Cardiac fibroblast (primary cell): ENCODE measurements at regions not wholly inside any gene's neighbourhood (a gene's known extent, or its start where the extent isn't known, plus 50 kb on each side); places are given as distances from the start of the nearest gene placed in this dataset.
A peak's percentile ranks its signal among the peaks of the same experiment; 100 is the strongest.

Experiments
- DNase-seq, 2 donors: peaks; one replicate each; pipeline versions ENCODE4 v3.0.0 to v3.0.0-alpha.2; 2010; ENCODE audit warnings: low read depth in 2 of 2
- H3K4me3 ChIP-seq, 2 donors: replicated peaks in 1 of 2; 1 replicate in 1 of 2; 2 replicates in 1 of 2; pipeline ENCODE4 v1.5.1; 2011; ENCODE audit warnings: low read depth in 2 of 2, low read length in 2 of 2, mild to moderate bottlenecking in 2 of 2, moderate library complexity in 1 of 2
- TF ChIP-seq, protein P1 (sequence below): IDR thresholded peaks from one replicate; pipeline ENCODE4 v1.5.1; 2011; ENCODE audit warnings: low read depth, mild to moderate bottlenecking, low read length, inconsistent platforms

- H3K4me3 ChIP-seq = no peak overlapping the region
- TF ChIP-seq, protein P1, sequence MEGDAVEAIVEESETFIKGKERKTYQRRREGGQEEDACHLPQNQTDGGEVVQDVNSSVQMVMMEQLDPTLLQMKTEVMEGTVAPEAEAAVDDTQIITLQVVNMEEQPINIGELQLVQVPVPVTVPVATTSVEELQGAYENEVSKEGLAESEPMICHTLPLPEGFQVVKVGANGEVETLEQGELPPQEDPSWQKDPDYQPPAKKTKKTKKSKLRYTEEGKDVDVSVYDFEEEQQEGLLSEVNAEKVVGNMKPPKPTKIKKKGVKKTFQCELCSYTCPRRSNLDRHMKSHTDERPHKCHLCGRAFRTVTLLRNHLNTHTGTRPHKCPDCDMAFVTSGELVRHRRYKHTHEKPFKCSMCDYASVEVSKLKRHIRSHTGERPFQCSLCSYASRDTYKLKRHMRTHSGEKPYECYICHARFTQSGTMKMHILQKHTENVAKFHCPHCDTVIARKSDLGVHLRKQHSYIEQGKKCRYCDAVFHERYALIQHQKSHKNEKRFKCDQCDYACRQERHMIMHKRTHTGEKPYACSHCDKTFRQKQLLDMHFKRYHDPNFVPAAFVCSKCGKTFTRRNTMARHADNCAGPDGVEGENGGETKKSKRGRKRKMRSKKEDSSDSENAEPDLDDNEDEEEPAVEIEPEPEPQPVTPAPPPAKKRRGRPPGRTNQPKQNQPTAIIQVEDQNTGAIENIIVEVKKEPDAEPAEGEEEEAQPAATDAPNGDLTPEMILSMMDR = no peak
- DNase-seq = no peak
These were observed 154.1 kb downstream of the VAPA start for GRCh38 chr18:10067670-10068659.

DNA sequence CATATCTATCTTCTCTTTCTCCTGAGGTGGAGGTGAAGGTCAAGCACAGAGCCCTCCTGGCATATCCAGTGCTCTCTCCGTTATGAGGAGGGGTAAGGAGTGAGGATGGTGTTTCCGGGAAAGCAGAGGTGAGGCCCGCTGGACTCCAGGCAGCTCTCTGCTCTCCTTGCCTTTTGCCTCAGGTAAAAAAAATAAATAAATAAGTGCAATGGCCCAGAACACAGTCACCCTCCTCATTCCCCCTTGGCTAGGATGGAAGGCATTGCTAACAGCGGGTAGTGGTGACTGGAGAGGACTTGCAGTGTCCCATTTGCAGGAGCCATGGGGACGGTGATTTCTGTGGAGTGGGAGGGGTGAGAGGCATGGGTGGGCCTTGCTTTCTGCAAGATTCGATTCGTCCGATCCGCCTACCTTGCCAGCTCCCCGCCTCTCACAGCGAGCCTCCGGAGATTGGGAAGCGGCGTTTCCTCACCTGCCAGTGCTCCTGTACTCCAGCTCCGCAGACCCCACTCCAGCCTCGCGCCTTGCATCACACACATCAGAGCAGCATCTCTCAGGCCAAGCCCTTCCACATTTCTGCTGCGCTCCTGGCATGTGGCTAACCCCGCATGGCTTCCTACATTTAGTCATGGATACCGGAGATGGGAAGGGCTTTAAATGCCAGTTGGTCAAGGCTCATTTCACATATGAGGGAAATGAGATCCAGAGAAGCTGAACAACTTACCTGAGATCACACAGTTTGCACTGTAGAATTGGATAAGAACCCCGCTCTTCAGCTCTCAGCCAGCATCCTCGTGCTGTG, 155.2 kb downstream of the VAPA start:
- TF ChIP-seq, protein P1 = no peak
- no peak for DNase-seq
- H3K4me3 ChIP-seq = no peak overlapping the region

DNA sequence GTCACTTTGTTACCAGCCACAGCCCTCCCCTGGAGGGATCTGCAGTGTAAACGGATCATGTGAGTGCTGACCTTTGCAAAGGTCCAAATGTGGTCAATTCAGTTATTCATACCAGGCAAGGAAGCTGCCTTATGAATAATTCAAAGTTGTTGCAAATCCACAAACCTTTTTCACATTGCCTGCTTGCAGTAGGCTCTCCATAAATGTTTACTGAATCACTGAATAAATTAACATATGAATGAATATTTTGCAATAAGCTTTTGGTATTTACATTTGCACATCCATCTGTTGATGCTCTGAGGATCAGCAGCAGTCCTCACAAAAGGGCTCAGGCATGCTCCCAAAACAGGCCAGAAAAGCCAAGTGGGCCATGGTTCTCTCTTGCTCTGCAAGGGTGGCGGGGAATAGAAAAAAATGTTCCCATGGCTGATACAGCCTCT, 156.8 kb downstream of the VAPA start:
- H3K4me3 ChIP-seq = no peak overlapping the region
- TF ChIP-seq, protein P1 = no peak
- peak in 1 of 2 donors; percentile 15 for DNase-seq

GRCh38 chr18:10072671-10073175, 158.9 kb downstream of the VAPA start:
- DNase-seq = peak; percentile 31 to 76
- no peak overlapping the region for H3K4me3 ChIP-seq
- TF ChIP-seq, protein P1 = no peak

GRCh38 chr18:10074110-10074509, 160.3 kb downstream of the VAPA start:
- no peak for DNase-seq
- TF ChIP-seq, protein P1 = no peak
- H3K4me3 ChIP-seq = no peak overlapping the region

DNA sequence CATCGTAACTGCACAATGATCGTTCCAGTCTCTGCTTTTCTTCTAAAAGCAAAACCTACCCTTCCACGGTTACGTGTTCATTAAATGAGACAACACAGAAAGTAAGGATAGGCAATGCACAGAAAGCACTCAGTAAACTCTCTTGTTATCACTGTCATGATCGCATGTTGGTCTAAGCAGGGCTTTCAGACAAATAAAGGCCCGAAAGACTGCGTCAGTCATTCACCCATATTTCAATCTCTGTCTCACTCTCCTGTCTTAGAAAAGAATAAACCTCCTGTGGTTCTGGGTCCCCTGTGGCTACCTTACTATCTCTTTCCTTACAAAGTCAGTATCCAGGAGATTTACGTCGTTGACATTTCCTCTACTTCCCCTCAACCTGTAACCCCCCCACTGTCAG, 160.9 kb downstream of the VAPA start:
- no peak for DNase-seq
- TF ChIP-seq, protein P1 = no peak
- H3K4me3 ChIP-seq = no peak overlapping the region
